Type B pancreatic cell (in vitro differentiated cells): ENCODE measurements at regions not wholly inside any gene's neighbourhood (a gene's known extent, or its start where the extent isn't known, plus 50 kb on each side); places are given as distances from the start of the nearest gene placed in this dataset.
A peak's percentile ranks its signal among the peaks of the same experiment; 100 is the strongest.

Experiments used
- DNase-seq: peaks from one replicate; pipeline ENCODE4 v3.0.0; 2021; ENCODE audit warnings: mixed read lengths; ENCODE audit not compliant: unreplicated experiment; ENCODE audit errors: extremely low spot score
- H3K27ac Mint-ChIP-seq: 2 replicates; pipeline ENCODE4 v1.8.0; 2021; ENCODE audit warnings: mild to moderate bottlenecking, mixed read lengths
- H3K27me3 Mint-ChIP-seq: 2 replicates; pipeline ENCODE4 v1.8.0; 2021; ENCODE audit warnings: mixed read lengths
- H3K36me3 Mint-ChIP-seq: 2 replicates; pipeline ENCODE4 v1.8.0; 2021; ENCODE audit warnings: mixed read lengths
- H3K4me1 Mint-ChIP-seq: one replicate; pipeline ENCODE4 v1.8.0; 2021; ENCODE audit warnings: mixed read lengths; ENCODE audit not compliant: unreplicated experiment
- H3K4me3 Mint-ChIP-seq: 2 replicates; pipeline ENCODE4 v1.8.0; 2021; ENCODE audit warnings: mild to moderate bottlenecking, mixed read lengths
- H3K9me3 Mint-ChIP-seq: 2 replicates; pipeline ENCODE4 v1.8.0; 2021; ENCODE audit warnings: mixed read lengths
- TF ChIP-seq, protein P1 (sequence below): fragments of 200-600 bp; sonication (generic); conservative IDR thresholded peaks from 2 replicates; pipeline ENCODE4 v1.5.0; 2021; ENCODE audit warnings: antibody characterized with exemption, mild to moderate bottlenecking

DNA sequence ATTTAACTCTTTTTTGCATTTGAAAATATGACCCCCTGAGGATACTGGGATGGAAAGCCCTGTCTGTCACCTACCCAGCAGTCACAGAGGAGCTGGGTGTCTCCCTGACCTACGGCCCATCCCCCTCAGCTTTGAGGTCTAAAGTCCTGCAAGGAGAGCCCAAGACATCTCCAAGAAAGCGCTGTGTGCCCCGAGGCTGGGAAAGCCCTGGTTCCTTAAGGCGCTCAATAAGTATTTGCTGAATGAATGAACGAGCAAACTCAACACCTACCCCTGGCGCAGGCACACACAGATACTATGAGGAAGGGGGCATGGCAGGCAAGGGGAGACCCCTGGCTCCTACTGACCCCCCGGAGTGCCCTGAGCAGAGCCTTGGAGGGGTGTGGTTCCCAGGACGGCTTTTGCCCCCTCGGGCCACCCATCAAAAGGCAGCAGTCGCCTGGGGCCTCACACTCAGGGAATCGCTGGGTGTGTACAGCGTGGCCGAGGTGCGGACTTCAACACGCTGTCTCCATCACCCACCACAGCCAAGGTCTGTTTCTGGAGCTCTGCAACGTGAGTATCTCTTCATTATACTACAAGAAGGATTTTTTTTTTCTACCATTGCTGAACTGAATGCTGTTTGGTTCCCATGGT lies 211.6 kb downstream of the ERCC6L2 start:
- H3K27me3 Mint-ChIP-seq, result peaks cover 5% of the 10 kb centered on the region
- no peak overlapping the region for H3K4me3 Mint-ChIP-seq
- no peak for DNase-seq
- TF ChIP-seq, protein P1, sequence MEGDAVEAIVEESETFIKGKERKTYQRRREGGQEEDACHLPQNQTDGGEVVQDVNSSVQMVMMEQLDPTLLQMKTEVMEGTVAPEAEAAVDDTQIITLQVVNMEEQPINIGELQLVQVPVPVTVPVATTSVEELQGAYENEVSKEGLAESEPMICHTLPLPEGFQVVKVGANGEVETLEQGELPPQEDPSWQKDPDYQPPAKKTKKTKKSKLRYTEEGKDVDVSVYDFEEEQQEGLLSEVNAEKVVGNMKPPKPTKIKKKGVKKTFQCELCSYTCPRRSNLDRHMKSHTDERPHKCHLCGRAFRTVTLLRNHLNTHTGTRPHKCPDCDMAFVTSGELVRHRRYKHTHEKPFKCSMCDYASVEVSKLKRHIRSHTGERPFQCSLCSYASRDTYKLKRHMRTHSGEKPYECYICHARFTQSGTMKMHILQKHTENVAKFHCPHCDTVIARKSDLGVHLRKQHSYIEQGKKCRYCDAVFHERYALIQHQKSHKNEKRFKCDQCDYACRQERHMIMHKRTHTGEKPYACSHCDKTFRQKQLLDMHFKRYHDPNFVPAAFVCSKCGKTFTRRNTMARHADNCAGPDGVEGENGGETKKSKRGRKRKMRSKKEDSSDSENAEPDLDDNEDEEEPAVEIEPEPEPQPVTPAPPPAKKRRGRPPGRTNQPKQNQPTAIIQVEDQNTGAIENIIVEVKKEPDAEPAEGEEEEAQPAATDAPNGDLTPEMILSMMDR, result no peak
- no peak overlapping the region for H3K27ac Mint-ChIP-seq
- H3K9me3 Mint-ChIP-seq, result peaks cover 17% of the 10 kb centered on the region
- peaks cover 37% of the 10 kb centered on the region for H3K4me1 Mint-ChIP-seq
- peaks cover 8% of the 10 kb centered on the region for H3K36me3 Mint-ChIP-seq

DNA sequence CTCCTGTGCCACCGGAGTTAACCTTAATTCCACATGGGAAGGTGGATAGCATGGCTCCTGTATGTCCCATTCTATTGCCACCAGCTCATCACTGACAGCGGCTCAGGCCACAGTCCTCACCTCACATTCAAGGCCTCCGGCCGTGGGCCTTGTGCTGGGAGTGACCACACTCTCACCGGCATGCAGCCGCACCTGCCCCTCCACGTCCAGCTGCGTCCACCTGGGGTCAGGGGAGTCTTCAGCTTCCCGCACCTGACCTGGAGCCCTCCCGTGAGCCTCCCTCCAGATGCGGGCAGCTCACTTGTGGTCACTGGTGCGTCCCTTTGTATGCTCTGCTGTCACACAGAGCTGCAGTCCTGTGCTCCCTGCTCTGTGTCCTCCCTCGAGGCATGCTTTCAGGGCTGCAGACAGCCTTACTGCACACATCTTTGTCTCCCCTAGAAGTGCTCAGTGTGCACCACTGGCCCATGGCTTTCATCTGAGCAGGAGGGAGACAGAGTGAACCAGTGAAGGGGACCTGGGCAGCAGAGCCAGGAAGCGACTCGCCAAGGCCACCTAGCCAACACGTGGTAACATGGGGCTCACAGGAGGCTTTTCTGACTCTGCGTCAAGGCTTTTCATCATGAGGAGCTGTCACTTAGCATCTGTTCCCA lies 210.1 kb downstream of the ERCC6L2 start:
- H3K27me3 Mint-ChIP-seq, result peaks cover 5% of the 10 kb centered on the region
- TF ChIP-seq, protein P1, result no peak
- peaks cover 6% of the 10 kb centered on the region for H3K36me3 Mint-ChIP-seq
- no peak for DNase-seq
- no peak overlapping the region for H3K4me3 Mint-ChIP-seq
- peaks cover 42% of the 10 kb centered on the region for H3K4me1 Mint-ChIP-seq
- H3K9me3 Mint-ChIP-seq, result peaks cover 7% of the 10 kb centered on the region
- no peak overlapping the region for H3K27ac Mint-ChIP-seq

DNA sequence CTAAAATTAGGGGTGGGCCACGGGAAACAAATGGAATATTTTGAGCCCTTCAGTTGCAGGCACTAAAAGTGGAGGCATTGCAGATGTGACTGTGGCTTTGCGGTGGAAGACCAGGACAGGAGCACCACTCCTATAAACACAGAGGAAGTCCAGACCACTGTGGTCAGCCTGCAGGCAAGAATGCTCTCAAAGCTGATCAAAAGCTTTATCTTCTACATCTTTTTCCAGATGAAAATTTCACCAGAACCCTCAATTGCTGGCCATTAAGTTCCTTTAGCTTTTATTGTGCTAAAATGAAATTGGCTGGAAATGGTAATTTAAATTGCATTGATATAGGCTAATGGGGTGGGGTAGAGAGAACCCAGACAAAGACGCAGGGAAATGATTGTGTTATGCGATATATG lies 208.8 kb downstream of the ERCC6L2 start:
- peaks cover 42% of the 10 kb centered on the region for H3K4me1 Mint-ChIP-seq
- TF ChIP-seq, protein P1, result no peak

DNA sequence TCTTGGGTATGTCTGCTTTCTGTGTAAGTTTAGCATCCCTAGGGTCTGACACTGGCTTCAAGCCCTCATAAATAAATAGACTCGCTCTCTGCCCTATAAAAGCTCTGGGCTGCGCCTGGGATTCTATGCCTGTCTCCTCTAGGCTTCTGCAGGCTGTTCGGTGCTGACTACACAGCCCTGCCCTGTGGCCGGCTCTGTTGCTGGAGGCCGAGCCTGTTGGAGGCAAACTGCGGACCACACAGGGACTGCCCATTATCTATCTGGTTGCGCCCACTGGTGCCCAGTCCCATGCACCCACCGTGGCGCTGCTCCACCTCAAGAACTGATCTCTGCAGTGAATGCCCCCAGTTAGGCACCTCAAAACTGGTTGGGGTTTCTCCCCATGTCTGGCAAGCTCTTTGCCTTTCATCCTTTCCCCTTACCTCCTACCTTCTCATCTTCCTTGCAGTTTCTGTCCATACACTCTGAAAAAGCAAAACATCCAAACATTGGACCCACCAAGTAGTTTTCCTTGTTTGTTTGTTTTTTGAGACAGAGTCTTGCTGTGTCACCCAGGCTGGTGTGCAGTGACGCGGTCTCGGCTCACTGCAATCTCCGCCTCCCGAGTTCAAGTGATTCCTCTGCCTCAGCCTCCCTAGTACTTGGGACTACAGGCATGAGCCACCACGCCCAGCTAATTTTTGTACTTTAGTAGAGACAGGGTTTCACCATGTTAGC lies 207.2 kb downstream of the ERCC6L2 start:
- H3K4me1 Mint-ChIP-seq, result peaks cover 38% of the 10 kb centered on the region
- peak overlapping the region; percentile 36 for H3K27ac Mint-ChIP-seq
- H3K9me3 Mint-ChIP-seq, result no peaks in the 10 kb centered on the region
- no peak for DNase-seq
- peaks cover 2% of the 10 kb centered on the region for H3K27me3 Mint-ChIP-seq
- TF ChIP-seq, protein P1, result no peak
- no peak overlapping the region for H3K4me3 Mint-ChIP-seq
- no peaks in the 10 kb centered on the region for H3K36me3 Mint-ChIP-seq

More for the DNA sequence above, 208.8 kb downstream of the ERCC6L2 start:
- H3K4me3 Mint-ChIP-seq, result peak overlapping the region; percentile 9
- peaks cover 5% of the 10 kb centered on the region for H3K27me3 Mint-ChIP-seq
- H3K27ac Mint-ChIP-seq, result peak overlapping the region; percentile 57
- no peak for DNase-seq
- H3K36me3 Mint-ChIP-seq, result peaks cover 4% of the 10 kb centered on the region
- H3K9me3 Mint-ChIP-seq, result peaks cover 5% of the 10 kb centered on the region

DNA sequence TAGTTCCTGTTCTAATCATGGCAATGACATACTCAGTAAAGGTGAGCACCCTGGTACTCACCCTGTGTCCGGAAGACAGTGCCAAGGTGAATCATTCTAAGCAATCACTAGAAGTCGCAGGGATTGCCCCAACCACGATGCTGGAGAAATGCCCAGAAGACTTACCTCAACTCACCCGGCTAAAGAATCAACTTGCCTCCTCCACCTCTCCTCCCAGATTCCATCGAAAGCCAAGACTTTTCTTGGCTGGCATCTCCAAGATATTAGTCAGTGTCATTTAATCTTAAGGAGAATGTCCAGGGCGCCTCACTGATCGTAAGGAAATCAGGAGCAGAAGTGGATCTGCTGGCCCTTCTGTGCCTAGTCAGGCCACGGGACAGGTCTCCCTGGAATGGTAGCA lies 204.9 kb downstream of the ERCC6L2 start:
- no peak for DNase-seq
- no peaks in the 10 kb centered on the region for H3K36me3 Mint-ChIP-seq
- H3K27ac Mint-ChIP-seq, result no peak overlapping the region
- TF ChIP-seq, protein P1, result no peak
- H3K4me1 Mint-ChIP-seq, result peaks cover 25% of the 10 kb centered on the region
- H3K4me3 Mint-ChIP-seq, result no peak overlapping the region
- no peaks in the 10 kb centered on the region for H3K9me3 Mint-ChIP-seq
- no peaks in the 10 kb centered on the region for H3K27me3 Mint-ChIP-seq
